ENCODE measurements at regions not wholly inside any gene's neighbourhood (a gene's known extent, or its start where the extent isn't known, plus 50 kb on each side); places are given as distances from the start of the nearest gene placed in this dataset.
"Not testable (repeated sequence)": the region's sequence is repeated elsewhere in the genome, so short reads cannot be mapped to it uniquely, and the experiment has no call there.

DNA sequence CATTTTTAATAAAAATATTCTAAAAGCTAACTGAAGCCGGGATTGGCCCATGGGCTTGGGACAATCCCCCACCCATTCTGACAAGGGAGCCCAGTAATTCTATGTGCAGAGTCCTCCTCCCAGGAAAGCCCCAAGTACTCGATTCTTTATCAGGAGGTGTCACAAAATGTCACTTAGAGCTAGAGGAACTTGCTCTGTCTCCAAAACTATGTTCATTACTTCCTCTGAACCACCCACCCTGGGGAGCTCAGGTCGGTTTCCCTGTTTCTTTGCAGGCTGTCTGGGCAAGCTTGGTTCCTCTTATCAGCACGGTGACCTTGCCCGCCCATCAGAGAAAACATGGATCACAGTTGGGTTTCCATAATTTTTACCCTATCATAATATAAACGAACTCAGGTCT is 430.6 kb upstream of the ID2 start:
- TF ChIP-seq, protein P1, sequence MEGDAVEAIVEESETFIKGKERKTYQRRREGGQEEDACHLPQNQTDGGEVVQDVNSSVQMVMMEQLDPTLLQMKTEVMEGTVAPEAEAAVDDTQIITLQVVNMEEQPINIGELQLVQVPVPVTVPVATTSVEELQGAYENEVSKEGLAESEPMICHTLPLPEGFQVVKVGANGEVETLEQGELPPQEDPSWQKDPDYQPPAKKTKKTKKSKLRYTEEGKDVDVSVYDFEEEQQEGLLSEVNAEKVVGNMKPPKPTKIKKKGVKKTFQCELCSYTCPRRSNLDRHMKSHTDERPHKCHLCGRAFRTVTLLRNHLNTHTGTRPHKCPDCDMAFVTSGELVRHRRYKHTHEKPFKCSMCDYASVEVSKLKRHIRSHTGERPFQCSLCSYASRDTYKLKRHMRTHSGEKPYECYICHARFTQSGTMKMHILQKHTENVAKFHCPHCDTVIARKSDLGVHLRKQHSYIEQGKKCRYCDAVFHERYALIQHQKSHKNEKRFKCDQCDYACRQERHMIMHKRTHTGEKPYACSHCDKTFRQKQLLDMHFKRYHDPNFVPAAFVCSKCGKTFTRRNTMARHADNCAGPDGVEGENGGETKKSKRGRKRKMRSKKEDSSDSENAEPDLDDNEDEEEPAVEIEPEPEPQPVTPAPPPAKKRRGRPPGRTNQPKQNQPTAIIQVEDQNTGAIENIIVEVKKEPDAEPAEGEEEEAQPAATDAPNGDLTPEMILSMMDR (IDR thresholded peaks at IDR 0.05; ENCODE audit: low read depth, low read length): no peak
- no peak for DNase-seq (ENCODE audit: low read depth in 2 of 2)
- no peak overlapping the region for H3K4me3 ChIP-seq (replicated peaks in 1 of 2; ENCODE audit: low read depth in 2 of 2, low read length in 2 of 2)

DNA sequence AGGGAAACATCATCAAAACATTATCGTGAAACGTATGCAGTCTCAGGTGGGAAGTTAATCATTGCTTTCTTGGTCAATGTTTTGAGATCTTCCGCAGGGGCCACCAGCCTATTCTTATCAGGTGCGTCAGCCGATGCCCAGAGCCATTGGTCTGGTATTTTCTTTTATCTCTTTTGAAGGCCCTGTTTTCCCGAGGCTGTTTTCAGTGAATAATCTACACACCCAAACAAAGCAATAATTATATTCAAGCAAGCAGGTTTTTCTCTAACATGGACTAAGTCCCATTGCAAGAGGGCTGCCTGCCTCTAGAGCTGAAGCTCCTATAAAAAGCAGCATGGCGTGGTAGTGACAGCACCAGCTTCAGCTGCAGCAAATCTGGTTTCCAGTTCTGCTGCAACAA is 430.0 kb upstream of the ID2 start:
- TF ChIP-seq, protein P1 (IDR thresholded peaks at IDR 0.05; ENCODE audit: low read depth, low read length): no peak
- DNase-seq (ENCODE audit: low read depth in 2 of 2): no peak
- no peak overlapping the region for H3K4me3 ChIP-seq (replicated peaks in 1 of 2; ENCODE audit: low read depth in 2 of 2, low read length in 2 of 2)

DNA sequence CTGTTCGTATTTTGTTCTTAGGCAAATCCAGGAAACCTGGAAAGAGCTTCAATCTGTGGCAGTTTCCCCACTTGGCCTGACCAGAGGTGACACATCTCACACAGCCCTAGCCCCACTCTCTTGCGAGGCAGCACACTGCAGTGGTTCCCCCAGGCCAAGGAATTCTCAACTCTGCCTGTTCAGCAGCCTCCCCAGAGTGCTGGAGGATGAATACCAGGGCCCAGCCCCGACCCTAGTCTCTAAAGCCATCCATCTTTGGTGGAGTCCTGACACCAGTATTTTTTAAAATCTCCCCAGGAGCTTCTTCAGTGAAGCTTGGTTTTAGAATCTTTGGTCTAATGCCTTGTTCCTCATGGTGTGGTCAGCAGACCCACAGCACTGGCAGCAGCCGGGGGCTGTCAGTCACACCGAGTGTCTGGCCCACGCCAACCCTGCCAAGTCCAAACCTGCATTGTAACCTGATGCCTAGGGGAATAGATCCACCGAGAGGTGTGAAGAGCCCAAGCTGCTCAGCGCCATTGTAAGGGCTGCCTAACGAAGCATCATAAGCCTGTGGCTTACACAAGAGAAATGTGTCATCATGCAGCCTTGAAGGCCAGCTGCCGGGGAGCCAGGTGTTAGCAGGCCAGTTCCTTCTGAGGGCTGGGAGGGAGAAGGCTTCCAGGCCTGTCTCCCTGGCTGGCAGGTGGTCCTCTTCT is 428.7 kb upstream of the ID2 start:
- DNase-seq (ENCODE audit: low read depth in 2 of 2): no peak
- no peak overlapping the region for H3K4me3 ChIP-seq (replicated peaks in 1 of 2; ENCODE audit: low read depth in 2 of 2, low read length in 2 of 2)
- TF ChIP-seq, protein P1 (IDR thresholded peaks at IDR 0.05; ENCODE audit: low read depth, low read length): no peak

DNA sequence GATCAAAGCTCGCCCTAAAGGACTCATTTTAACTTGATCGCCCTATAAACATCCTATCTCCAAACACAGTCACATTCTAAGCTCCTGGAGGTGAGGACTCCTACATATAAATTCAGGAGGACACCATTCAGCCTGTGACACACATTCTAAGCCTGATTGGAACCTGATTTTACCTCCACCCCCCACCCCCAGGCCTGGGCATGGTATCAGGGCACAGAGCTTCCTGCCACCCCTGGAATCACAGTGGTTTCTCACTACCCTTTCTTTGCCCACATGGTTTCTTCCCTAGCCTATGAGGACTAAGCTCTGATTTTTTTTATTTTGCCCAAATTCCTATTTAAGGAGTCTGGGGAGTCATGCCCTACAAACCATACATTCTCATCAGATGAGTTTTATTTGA is 428.1 kb upstream of the ID2 start:
- H3K4me3 ChIP-seq (replicated peaks in 1 of 2; ENCODE audit: low read depth in 2 of 2, low read length in 2 of 2): no peak overlapping the region
- DNase-seq (ENCODE audit: low read depth in 2 of 2): no peak

DNA sequence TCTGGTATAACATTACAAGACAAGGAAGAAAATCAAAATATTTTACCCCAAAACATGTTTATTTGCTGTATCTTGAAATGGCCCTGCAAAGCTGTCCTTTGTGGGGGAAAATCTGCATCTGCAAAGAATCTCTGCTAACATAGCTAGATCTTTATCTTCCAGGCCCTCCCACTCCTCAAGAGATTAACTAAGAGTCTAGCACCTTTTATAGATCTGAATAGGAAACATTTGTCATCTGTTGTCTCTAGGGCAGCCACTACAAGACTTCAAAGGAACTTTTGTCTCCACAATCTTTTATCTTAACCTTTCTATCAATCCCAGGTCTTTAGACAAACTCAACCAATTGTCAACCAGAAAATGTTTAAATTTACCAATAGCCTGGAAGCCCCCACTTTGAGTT is 427.6 kb upstream of the ID2 start:
- not testable (repeated sequence) for H3K4me3 ChIP-seq (replicated peaks in 1 of 2; ENCODE audit: low read depth in 2 of 2, low read length in 2 of 2); DNase-seq (ENCODE audit: low read depth in 2 of 2)

More for the DNA sequence above, 428.1 kb upstream of the ID2 start:
- TF ChIP-seq, protein P1 (IDR thresholded peaks at IDR 0.05; ENCODE audit: low read depth, low read length): no peak

DNA sequence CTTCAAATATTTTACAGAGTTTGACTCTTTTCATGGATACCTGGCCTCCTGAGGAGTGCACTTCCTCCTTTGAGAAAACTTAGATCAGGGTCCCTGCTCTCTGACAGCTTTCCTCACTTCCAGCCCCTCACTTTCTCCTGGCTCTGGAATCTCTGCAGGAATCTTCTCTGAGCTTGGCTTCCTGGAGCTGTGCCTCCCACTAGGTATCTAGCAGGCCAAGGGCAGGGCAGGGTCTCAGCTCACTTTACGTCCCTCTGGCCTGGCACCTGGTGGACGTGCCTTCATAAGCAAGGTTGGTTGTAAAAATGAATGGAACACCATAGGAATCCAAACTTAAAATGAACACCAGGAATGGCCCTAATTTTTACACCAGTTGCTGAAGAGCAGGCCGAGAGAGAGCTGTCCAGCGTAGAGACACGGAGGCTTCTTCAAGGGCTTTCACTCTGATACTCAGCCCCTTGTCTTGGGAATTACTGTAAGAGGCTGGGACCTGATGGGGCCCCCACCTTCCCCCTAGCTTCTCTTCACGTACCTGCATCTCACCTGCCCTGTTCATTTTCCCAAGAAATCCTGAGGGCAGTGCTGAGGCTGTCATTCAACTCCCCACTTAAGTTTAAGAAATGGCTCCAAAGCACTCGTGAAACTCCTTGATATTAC is 426.9 kb upstream of the ID2 start:
- H3K4me3 ChIP-seq (replicated peaks in 1 of 2; ENCODE audit: low read depth in 2 of 2, low read length in 2 of 2): no peak overlapping the region
- DNase-seq (ENCODE audit: low read depth in 2 of 2): no peak
- TF ChIP-seq, protein P1 (IDR thresholded peaks at IDR 0.05; ENCODE audit: low read depth, low read length): no peak

DNA sequence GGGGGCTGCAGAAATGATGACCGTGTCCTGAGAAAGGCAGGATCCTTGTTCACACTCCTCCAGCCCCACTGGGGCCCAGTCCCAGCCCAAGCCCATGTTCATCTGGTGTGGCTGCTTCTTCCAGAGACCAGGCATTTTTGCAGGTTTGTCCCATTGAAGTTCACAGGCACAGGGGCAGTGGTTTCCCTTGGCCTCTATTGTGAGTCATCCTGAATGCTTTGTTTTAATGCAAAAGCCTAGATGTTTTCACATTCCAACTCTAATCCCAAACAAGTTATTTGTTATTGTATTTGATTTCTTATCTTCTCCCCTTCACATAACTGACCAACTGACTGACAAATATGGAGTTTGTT is 426.4 kb upstream of the ID2 start:
- DNase-seq (ENCODE audit: low read depth in 2 of 2): peak in 1 of 2 donors; percentile 34
- TF ChIP-seq, protein P1 (IDR thresholded peaks at IDR 0.05; ENCODE audit: low read depth, low read length): no peak
- no peak overlapping the region for H3K4me3 ChIP-seq (replicated peaks in 1 of 2; ENCODE audit: low read depth in 2 of 2, low read length in 2 of 2)
